Islet of Langerhans (tissue), 1 donor: ENCODE measurements at regions not wholly inside any gene's neighbourhood (a gene's known extent, or its start where the extent isn't known, plus 50 kb on each side); places are given as distances from the start of the nearest gene placed in this dataset.

Experiments
- FAIRE-seq: peaks from one replicate; lab custom pipeline; 2011; peaks lifted over from hg19 to GRCh38; lab: Jason Lieb, UNC

GRCh38 chr4:122203407-122203806 lies 51.3 kb downstream of the BLTP1 start:
- FAIRE-seq, result no peak

GRCh38 chr4:122205687-122206086 lies 53.6 kb downstream of the BLTP1 start:
- FAIRE-seq, result no peak

GRCh38 chr4:122212880-122213279 lies 60.7 kb downstream of the BLTP1 start:
- no peak for FAIRE-seq

GRCh38 chr4:122218762-122219161 lies 66.6 kb downstream of the BLTP1 start:
- FAIRE-seq, result no peak

- no peak for FAIRE-seq
Measured at GRCh38 chr4:122219356-122219755, 67.2 kb downstream of the BLTP1 start.

- peak; percentile 9 for FAIRE-seq
Measured at GRCh38 chr4:122221322-122221721, 69.2 kb downstream of the BLTP1 start.

GRCh38 chr4:122224348-122224747 lies 72.2 kb downstream of the BLTP1 start:
- no peak for FAIRE-seq

GRCh38 chr4:122227202-122227601 lies 75.1 kb downstream of the BLTP1 start:
- no peak for FAIRE-seq

- FAIRE-seq, result peak; percentile 49
Measured at GRCh38 chr4:122229857-122230256, 77.7 kb downstream of the BLTP1 start.

- no peak for FAIRE-seq
Measured at GRCh38 chr4:122232633-122233032, 80.5 kb downstream of the BLTP1 start.

- FAIRE-seq, result no peak
Measured at GRCh38 chr4:122234686-122235085, 82.6 kb downstream of the BLTP1 start.

- FAIRE-seq, result no peak
Measured at GRCh38 chr4:122243785-122244184, 91.7 kb downstream of the BLTP1 start.

GRCh38 chr4:122244764-122245163 lies 92.6 kb downstream of the BLTP1 start:
- no peak for FAIRE-seq

GRCh38 chr4:122246551-122246950 lies 94.4 kb downstream of the BLTP1 start:
- FAIRE-seq, result peak; percentile 27

- no peak for FAIRE-seq
Measured at GRCh38 chr4:122249357-122249756, 97.2 kb downstream of the BLTP1 start.

- FAIRE-seq, result no peak
Measured at GRCh38 chr4:122252584-122252983, 100.5 kb downstream of the BLTP1 start.

- no peak for FAIRE-seq
Measured at GRCh38 chr4:122259849-122260248, 107.7 kb downstream of the BLTP1 start.

- no peak for FAIRE-seq
Measured at GRCh38 chr4:122276359-122276758, 102.5 kb upstream of the ADAD1 start.

GRCh38 chr4:122278976-122279375 lies 99.8 kb upstream of the ADAD1 start:
- FAIRE-seq, result no peak

GRCh38 chr4:122279670-122280069 lies 99.1 kb upstream of the ADAD1 start:
- no peak for FAIRE-seq

GRCh38 chr4:122285285-122285684 lies 93.5 kb upstream of the ADAD1 start:
- no peak for FAIRE-seq

GRCh38 chr4:122293374-122294365 lies 85.1 kb upstream of the ADAD1 start:
- FAIRE-seq, result no peak

- FAIRE-seq, result no peak
Measured at GRCh38 chr4:122297694-122298093, 81.1 kb upstream of the ADAD1 start.

- FAIRE-seq, result no peak
Measured at GRCh38 chr4:122300776-122301175, 78.0 kb upstream of the ADAD1 start.
